Activated CD4-positive, alpha-beta T cell treated with anti-CD3 and anti-CD28 coated beads, Interleukin-2, amount 50 U/mL, for 16 hours (primary cell): ENCODE measurements at regions not wholly inside any gene's neighbourhood (a gene's known extent, or its start where the extent isn't known, plus 50 kb on each side); places are given as distances from the start of the nearest gene placed in this dataset.

Experiments
- DNase-seq: peaks from one replicate; pipeline ENCODE4 v3.0.0-alpha.2; 2020

DNA sequence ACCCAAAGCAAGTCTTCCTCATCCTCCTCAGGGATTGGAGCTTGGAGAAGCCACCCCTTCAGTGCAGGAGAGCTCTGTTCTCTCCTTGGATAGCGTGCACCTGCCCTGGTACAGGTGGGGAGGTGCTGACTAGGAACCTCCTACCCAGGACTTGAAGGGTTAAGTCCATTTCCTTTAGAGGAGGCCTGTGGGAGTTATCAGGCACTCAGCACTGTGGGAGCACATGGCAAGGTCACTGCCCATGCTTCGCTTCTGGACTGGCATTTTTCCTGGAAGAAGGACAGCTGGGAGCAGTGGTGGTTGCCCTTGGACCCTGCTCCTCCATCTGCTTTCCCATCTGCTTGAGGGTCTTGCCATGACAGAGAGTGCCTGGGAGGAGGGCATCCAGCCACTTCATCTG, 142.8 kb downstream of the CXCL12 start:
- DNase-seq, result no peak

DNA sequence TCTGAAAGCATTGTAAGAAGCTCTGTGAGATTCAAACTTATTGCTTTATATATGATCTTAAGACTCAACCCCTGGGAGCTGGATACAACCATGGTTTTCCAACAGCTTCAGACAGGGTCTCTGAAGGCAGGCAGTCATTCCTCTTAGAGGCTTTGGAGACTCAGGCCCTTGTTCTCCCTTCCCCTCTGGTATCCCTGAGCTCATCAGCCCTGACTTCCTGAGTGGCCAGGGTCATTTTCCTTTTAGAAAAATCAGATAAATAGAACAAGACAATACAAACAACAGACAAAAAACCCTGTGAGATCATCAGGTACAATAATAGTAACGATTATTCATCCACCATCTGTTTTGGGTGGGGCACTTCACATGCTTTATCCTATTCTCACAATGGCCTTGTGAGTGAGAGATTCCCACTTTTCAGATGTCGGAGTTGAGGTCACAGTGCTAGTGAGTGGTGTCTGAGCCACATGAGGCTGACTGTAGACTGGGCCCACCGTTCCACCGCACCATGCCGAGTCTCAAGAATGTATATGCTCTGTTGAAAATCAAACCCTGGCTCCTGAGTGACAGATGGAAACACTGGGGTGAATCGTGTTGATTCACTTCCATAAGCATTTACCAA, 144.2 kb downstream of the CXCL12 start:
- DNase-seq, result no peak

DNA sequence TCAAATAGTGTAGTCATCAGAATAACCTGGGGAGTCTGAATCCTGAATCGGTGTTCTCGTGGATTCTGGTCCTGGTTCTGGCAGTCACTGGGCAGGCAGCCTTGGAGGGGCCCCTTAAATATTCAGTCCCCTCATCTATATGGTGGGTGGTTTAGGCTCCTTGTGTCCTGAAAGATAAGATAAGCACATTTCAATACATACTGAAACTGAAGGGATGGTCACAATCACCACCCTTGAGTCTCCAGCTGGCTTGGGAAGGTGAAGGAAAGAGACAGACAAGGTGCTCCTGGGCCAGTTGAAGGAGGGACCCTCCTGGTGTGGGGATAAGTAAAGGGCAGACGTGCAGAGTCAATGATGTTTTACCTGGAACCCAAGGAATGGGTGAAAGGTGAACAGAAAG, 146.7 kb downstream of the CXCL12 start:
- DNase-seq, result no peak

DNA sequence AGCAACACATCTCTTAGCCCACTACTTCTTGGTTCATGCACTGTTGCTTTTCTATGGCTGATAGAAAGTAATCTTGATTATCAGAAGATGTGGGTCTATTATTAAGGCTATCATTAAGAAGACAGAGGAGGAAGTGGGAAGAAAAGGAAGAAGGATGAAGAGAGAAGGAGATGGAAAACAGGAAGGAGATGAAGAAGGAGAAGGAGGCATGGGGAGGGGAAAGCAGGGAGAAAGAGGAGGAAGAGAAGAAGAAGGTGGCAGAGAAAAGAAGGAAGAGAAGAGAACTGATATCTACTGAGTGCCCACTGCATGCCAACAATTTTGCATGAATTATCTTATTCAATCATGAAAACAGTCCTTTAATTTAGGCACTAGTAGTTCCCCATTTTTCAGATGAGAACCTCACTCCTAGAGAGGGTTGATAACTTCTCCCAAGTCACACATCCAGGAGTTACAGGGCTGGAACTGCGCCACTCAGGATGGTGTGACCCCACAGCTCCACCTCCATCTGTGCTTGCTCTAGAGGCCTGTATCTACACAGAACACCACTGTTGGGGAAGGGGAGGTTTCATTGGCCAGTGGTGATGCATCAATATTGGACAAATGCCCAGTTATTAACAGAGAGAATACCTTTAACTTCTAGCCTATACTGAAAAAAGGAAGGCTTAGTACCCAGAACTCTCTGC, 147.4 kb downstream of the CXCL12 start:
- no peak for DNase-seq

DNA sequence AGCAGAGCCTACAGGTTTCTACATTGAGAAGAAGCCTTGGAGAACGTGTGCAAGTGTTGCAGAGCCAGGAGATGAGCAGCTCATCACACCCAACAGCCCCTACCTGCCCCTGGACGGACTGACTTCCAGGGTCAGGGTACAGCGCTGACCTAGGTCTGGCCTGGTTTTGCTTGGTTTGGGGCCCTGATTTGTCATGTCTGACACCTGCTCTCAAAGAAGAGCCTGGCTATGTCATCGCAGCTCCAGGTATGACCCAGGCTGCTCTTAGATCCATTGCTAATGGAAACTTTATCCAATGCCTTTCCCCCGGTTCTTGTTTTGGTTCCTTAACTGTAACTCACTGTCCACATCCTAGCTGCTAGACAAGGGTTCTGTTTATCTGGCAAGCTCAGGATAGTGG, 149.5 kb downstream of the CXCL12 start:
- no peak for DNase-seq

DNA sequence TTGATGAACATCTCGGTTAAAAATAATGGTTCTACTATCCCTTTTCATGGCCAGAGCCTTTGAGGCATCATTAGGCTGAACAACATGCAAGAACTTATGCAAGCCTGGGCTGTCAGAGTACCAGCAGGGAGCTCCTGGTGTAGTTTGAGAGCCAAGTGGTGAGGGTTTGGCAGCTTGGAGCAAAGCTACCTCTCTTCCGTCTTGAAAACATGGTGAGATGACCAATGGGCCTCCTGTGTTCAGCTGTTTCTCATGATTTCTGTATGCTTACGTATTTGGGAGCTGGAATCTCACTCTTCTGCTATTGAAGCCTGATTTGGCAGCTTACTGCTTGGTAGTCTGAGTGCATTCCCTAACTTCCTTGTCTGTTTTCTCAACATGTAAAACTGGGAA, 150.4 kb downstream of the CXCL12 start:
- DNase-seq, result no peak

DNA sequence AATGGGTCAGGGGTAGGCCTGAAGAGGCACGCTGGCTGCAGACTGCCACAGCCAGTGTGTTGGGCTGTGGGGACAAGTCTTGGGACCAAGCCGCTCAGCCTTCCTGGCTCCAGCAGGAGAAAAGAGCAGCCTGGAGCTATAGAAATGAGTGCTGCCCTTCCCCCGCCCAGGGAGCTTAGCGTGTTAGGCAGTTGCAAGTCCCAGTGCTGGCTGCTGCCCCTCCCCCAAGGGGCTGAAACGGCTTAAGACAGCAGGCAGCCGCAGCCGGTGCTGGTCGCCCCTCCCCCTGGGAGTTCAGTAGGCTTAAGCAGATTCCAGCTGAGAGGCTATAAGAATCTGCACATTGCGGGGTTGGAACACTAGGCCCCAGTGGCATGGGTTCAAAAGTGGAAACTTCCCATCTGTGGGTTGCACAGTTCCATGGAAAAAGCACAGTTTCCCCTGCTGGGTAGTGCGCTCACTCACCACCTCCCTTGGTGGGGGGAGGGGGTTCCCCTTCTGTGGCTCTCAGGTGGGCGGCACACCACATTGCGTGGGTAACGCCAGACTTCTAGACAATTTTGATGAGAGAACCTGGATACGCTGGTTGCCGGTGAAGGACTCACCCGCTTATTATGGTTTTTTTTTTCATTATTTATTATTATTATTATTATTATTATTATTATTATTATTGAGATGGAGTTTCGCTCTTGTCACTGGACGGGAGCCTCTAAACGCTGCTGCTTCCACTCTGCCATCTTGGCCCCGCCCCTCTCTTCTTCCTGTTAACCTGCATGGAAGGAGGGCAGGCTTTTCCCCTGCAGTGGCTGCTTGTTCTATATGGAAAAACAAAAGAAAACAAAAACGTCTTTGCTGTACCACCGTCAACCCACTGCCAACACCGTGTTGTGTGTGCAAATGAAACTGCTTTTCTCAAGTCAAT, 151.1 kb downstream of the CXCL12 start:
- DNase-seq, result no peak

DNA sequence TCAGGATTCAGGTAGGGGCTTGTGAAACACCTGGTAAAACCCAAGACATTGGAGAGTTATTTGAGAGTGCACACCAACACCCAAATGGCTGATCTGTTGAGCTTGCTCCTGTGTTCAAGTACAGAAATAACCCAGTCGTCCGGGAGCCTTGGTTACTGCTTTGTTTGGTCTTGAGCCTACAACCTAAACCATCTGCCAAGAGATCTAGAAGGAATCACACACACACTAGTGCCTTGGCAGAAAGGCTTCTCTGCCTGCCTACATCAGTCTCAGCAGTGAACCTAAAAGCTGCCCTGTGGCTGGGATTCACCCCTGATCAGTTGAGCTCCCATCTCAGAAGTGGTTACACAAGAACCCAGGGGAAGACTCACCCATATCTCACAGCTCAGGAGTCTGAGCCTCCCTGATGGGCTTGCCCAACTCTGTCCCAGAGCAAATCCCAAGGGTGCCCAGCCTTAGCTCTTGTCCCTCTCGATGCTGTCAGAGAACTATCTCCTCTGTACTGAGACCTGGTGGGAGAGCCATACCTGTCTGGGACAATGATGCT, 167.6 kb downstream of the CXCL12 start:
- no peak for DNase-seq

DNA sequence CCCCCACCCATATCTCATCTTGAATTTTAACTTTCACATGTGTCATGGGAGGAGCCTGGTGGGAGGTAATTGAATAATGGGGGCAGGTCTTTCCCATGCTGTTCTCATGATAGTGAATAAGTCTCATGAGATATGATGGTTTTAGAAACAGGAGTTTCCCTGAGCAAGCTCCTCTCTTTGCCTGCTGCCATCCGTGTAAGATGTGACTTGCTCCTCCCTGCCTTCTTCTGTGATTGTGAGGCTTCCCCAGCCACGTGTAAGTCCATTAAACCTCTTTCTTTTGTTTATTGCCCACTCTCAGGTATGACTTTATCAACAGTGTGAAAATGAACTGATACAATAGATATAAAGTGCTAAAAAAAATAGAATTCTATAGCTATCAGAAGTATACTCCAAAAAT, 168.8 kb downstream of the CXCL12 start:
- no peak for DNase-seq

DNA sequence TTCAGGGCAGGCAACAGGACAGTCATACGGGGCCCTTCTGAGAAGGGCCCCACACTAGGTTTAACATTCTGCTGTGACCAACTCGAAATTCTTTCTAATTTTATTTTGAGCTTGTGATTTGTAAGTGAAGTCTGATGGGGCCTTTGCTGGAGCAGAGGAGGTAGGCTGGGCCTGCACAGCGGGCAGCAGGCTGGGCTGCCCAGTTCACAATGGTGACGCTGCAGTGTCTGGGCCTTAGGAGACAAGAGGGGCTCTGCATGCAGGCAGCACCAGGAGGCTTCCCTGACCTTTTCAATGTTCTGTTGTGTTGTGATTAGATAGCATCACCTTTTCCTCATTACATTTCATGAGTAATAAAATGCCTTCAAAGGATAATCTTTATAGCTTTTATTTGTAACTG, 175.1 kb downstream of the CXCL12 start:
- DNase-seq, result no peak

DNA sequence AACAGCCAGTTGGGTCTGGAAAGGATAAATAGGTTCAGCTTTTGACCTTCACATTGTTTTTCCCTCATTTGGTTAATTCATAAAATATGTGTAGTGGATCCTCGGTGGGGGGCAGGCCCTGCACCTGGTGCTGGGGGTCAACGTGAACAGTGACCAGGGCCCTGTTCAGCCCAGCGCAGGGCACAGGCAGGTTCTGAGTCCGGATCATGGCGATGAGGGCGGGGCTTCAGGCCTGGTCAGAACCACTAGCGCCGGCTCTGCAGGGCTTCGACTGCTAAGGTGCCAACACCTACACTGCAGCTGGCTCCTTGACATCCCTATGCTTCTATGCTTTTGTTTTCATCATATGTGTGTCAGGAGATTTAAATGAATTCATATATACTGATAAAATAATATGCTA, 177.7 kb downstream of the CXCL12 start:
- no peak for DNase-seq

DNA sequence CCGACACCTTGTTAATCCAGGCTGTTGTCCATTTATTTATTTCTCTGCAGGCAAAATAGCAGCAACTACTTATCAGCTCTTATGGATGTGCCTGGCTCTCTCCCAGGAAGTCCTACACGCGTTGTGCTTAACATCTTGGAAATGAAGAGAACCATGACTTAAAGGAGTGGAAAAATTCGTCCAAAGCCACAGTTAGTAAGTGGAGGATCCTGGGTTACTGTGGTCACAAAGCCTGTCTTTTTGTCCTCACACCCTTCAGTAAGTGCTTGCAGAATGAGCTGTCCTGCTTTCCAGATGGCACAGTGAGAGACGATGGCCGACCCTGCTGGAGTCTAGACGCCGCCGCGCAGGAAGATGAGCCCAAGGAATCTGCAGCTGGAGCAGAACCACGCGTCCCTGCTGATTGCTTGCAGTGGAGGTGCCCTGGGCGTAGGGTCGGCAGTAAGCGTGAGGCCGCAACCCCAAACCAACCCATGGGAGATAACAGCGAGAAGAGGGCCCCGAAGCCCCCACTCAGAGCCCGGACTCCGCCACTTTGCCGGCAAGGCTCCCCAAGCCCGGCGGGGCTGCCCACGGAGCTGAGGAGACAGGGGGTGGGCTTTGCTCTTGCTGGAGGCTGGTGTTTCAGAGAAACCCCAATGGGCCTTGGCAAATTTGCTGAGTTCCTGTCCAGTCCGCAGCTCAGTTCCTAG, 178.6 kb downstream of the CXCL12 start:
- DNase-seq, result no peak

DNA sequence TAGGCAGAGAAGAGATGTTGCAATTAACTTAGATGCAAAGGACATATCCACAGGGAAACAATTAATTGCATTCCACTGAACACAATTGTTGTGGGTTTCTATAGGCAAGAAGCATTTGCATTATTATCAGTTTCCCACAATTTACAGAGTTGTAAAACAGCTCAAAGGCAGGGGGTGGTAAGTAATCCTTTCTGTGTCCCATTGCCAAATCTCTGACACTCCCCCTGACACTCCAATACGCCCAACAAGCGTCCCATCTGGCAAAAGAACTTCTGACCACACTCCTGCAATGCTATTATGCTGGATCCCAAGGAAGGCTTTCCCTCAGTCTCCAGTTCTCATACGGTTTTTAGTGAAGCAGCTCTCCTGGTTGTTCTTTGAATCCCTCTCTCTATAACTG, 179.8 kb downstream of the CXCL12 start:
- no peak for DNase-seq

DNA sequence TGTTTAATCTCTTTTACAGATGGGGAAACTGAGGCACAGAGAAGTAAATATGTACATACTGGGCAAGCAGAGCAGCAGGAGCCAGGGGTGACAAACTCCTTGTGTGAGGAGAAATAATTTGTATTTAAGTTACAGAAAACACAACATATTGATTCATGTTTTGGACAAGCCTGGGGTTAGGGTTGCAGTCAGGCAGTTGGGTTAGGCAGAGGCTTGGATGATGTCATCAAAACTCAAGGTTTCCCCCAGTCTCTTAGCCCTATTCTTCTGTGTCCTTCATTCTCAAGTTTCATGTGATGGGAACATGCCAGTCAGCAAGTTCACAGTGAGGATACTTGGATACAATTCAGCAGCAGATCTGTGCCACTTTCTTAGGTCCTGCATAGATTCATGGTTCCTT, 181.4 kb downstream of the CXCL12 start:
- DNase-seq, result no peak

DNA sequence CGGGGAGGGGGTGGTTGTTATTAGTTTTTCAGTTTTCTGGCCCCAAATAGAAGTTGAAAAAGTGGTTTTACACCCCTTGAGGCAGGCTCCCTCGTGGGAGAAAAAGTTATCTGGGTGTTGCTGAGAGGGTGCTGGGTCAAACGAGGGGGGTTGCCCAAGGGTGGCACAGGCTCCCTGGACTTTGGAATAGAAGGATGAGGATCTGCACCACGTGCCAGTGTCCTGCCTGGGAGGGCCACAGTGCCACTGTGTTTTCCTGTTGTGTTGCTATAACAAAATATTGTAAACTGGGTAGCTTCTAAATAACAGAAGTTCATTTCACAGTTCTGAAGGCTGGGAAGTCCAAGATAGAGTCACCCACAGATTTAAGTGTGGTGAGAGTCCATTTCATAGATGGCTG, 181.9 kb downstream of the CXCL12 start:
- DNase-seq, result no peak

DNA sequence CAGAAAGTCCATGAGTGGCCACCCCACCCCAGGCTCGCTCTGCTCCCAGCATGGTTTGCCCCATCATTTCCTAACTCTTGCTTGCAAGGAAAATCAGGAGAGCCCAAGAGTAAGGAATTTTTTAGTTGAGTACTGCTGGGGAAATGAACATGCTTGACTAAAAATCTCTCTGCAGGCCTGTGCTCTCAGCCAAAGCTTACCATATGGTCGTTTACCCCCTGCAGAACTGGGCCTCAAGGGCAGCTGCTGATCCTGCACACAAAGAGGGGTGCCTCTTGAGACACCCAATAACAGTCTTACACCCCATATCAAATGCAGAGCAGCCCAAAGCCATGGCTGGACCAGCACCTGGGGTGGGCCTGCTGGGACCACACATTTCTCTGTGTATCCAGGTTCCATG, 183.2 kb downstream of the CXCL12 start:
- no peak for DNase-seq

DNA sequence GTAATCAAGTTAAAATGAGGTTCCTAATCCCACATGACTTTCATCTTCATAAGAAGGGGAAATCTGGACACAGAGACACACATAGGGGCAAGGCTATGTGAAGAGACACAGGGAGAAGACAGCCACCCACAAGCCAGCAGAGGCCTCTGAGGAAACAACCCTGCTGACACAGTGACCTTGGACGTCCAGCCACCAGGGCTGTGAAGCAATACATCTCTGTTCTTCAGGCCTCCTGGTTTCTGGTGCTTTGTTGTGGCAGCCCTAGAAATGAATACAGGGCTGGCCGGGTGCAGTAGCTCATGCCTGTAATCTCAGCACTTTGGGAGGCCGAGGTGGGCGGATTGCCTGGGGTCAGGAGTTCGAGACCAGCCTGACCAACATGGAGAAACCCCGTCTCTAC, 183.9 kb downstream of the CXCL12 start:
- DNase-seq, result no peak

DNA sequence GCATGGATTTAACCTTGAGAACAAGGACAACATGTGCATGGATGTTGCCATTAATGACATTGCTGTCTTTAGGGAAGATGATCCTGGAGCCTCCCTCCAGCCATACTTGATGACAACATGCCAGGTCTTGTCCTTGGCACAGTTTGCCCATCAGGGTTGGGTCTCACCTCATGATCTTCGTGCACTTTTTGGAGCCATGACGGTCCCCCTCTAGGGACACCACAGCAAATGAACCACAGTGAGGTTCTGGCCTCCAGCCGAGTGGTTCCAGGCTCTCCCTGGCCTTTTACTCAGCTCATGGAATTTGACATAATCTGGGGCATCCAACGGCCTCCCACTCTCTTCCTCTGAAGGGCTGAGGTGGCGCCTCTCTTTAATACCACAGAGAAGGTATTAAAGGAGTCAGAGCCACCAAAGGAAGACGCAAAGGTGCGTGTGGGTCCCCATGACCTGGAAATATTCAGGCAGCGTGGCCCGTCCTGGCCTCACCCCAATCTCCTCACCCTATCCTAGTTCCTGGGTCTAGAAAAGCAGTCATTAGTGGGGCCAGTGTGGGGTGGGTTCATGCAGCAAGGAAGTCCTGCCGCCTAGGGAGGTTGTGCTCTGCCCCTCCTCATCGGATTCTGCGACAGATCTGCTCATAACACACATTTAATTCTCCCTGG, 184.8 kb downstream of the CXCL12 start:
- no peak for DNase-seq

DNA sequence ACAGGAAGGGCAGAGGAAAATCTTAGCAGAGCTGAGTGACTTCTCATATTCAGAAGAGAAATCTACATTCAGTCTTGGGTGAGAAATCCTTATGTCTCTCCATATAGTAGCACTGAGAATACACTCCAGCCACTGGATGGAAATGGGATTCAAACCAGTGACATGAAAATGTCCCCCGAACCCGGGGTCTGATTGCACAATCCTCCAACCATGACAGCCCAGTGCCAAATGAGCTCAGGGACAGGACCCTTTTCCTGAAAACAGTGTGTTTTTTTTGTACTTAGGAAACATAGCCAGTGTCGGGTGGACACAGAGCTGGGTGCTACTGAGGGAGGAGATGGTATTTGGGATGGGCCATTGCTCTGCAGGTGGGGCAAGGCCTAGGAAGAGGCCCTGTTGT, 185.6 kb downstream of the CXCL12 start:
- DNase-seq, result no peak

DNA sequence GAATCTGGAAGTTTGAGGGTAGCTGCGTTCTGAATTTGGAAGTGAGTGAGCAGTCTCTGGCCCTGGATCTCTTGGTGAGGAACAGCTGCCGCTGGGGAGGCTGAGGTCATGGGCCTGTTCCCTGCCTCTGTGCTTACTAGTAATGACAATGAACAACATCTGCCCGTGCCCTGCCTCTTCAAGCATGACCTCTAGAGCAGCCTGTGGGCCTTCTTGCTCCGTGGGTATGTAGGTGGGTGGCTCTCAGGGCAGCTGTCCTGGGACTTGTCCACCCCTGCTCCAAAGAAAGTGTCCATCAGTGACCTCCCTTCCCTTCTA, 186.2 kb downstream of the CXCL12 start:
- DNase-seq, result no peak

DNA sequence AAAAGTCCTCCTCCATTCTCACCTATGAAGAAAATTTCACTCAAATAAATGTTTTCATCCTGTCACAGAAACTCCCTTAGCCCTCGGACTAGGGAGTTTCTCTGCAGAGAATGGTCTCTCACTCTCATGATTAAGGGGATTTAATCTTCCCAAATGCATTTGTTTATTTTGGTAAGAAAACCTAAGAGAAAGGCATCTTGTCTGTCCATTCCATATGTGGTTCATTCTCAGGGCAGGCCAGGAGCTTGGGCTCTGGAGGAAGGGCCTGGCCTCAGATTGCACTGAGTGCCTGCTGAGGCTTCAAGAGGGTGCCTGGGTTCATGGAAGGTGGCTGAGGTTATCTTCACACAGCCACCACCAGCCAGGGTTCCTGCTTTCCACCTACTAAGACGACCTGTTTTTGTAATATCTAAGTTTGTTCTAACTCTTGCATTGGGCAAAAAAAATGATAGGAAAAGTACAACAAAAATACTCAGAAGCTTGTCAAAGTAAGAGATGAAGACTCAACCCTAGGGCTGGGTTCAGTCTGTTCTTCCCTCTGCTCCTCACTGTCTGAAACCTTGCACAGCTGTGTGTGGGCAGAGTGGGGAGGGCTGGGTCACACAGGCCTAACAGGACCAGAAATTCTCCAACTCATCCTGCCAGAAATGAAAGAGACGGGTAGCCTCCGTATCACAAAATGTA, 186.7 kb downstream of the CXCL12 start:
- no peak for DNase-seq

DNA sequence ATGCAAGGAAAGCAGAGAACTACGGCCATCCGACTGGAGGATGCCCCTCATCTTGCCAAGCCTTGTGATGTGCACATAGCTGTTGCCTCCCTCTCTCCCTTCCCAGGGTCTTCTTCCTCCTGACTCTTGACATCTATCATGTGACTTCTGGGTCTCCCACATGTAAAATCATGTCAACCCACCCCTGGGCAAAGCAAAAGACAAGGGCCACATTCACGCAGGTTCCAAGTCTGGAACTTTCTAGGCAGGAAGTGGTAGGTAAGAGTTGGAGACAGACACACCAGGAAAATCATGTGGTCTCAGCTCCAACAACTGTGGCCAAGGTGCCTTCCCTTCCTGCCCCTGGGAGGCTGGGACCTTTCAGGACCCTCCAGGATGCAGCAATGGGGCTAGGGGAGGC, 187.3 kb downstream of the CXCL12 start:
- no peak for DNase-seq
